ENCODE measurements at regions not wholly inside any gene's neighbourhood (a gene's known extent, or its start where the extent isn't known, plus 50 kb on each side); places are given as distances from the start of the nearest gene placed in this dataset.

DNA sequence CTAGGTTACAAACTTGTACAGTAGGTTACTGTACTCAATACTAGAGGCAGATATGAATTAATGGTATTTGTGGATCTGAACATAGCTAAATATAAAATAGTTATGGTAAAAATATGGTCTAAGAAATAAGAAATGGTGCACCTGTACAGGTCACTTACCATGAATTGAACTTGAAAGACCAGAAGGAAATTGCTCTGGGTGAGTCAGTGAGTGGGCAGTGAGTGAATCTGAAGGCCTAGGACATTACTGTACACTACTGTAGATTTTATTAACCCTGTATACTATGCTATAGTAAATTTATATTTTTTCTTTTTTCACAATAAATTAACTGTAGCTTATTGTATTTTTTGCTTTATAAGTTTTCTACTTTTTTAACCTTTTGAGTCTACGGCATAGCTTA, 1020.4 kb downstream of the CDH18 start:
- no peak for DNase-seq (ENCODE audit: low spot score)

- no peak for DNase-seq (ENCODE audit: low spot score)
Measured at GRCh38 chr5:18968966-18969365, 1019.0 kb downstream of the CDH18 start.

DNA sequence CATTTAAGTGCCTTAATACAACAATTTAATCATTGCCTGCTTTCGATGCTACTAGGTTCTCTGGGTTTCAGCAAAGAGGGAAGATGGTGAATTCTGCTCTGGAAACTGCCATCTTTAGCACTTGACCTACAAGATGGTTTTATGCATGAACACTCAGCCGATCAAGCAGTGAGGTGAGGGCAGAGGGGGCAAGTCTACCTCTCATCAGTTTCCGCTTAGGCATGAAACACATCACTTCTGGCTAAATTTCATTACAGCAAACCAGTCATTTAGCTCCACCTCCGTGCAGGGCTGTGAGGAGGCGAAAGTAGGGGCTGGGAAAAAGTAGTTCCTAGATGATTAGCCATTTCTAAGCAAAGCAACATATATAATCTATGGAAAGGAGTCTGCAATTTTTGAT, 1018.0 kb downstream of the CDH18 start:
- DNase-seq (ENCODE audit: low spot score): no peak

DNA sequence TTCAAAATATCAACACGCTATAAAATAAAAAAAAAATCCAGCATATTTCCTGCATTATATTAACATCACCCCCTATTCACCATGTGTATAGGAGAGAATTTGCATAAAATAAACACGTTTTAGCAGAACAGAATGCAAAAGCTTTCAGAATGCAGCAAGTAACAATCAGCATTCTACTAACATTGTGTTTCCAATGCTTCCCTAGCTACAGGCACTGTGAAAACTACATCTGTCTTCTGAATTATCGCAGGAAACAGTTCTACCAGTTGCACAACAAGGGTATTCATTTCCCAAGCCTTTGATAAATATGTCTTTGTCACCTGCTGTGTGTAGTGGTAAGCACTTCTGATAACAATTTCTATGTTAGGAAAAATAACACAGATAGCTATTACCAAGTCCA, 1015.8 kb downstream of the CDH18 start:
- DNase-seq (ENCODE audit: low spot score): no peak

DNA sequence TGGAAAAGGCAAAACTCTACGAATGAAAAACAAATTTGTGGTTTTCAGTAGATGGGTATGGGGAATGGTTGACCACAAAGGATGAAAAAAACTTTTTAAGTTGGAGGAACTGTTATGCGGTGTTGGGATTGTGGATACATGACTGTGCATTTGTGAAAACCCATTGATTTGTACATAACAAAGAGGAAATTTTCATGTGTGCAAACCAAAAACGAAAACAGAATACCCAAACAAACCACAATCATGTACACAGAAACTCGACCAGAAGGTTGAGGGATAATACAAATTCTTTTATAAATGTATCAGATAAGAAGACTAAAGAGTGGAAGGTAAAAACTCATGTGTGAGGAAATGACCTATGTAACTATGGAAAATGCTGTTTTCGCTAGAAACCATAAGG, 1012.4 kb downstream of the CDH18 start:
- DNase-seq (ENCODE audit: low spot score): no peak

GRCh38 chr5:18977880-18978279, 1010.1 kb downstream of the CDH18 start:
- no peak for DNase-seq (ENCODE audit: low spot score)

DNA sequence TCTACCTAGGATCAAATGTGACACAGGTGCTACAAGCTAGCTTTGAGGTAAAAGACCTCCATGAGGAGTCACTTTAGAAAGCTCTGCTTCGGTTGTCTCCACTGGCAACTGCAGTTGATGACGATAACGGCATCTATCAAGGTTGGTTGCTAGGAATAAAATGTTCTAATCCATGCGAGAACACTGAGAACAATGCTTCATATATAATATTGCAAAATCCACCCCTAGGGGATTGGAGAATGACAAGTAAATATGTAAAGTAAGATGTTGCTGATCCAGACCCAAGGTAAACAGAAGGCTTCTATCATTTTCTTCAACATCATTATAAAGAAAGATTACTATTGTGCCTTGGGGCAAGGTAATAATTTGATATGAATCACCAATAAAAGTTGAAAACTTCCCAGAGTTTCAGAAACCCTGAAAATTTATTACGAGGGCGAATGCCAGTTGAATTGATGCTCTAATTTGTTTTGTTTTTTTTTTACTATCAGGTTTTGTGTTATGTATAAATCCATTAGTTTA, 1003.4 kb downstream of the CDH18 start:
- no peak for DNase-seq (ENCODE audit: low spot score)

DNA sequence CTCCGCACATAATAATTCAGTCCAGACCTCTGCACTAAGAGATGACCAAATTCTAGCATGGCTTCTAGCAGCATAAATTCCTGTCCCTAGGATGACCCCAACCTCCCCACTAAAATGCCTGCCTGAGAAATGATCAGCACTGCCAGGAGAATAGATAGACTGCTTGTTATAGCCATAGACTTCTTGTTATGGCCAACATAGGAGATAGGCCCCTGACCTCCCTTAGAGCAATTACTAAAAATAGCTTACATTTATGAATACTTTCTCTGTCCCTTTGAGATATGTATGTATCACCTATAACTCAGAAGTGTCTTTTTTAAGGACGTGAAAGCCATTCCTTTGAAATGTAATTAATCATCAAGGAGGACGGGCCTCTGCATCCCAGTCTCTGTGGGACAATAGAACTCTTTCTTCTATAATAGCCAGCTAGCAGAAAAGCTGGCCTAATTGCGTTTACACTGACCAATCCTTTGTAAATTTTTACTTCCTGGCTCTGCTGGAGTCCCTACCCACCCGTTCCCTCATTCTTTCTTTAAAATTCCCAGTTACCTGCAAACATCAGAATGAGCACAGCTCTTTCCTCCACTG, 1002.7 kb downstream of the CDH18 start:
- no peak for DNase-seq (ENCODE audit: low spot score)

DNA sequence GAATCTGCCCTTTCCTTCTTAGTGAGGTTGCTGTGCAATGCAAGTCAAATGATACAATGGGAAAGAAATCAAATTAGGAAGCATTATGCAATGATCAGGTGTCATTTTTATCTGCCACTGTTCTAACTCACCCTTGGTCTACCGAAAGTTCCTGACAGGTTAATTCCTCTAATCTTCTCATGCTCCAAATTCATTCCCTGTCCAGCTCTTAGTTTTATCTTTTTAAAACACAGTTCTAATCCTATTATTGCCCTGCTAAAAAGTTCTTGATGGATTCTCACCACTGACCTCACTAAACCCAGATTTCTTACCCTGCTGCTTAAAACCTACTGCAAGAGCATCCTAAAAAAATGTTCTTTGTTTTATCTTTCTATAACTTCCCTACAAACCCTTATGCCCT, 1000.9 kb downstream of the CDH18 start:
- DNase-seq (ENCODE audit: low spot score): no peak

GRCh38 chr5:18990852-18991251, 997.1 kb downstream of the CDH18 start:
- no peak for DNase-seq (ENCODE audit: low spot score)

DNA sequence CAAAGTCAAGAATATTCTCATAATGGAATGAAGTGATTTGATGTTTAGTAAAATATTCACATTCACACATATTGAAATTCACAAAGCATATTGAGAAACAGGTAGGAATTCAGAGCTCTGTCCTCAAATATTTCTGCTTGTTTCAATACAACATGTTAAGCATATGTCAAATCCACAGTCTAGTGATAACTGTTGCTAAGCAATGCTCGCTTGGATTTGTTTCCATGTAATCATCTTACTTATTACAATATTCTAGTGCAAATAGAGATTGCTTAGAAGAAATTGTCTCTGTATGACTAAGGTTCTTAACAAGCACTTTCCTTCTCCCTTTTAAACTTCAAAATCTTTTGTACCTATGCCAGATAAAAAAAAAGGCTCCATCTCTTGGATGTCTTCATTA, 995.7 kb downstream of the CDH18 start:
- no peak for DNase-seq (ENCODE audit: low spot score)

DNA sequence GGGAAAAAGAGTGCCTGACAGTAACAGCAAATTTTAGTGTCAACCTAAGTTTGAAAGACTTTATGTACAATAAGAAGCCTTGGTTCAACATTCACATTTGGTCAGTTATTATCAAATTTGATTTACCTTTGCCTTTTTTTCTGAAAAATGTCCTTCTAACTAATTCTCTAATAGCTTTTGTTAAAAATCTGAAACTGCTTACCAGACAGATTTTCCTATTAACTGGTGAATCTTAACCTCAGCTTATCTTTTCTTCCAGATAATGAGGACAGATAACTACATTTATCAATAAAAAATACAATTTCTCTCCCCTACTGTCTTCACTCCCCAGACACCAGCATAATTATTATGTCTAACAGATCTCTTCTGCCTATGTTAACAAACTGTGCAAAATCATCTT, 988.5 kb downstream of the CDH18 start:
- DNase-seq (ENCODE audit: low spot score): no peak

GRCh38 chr5:19001054-19001453, 986.9 kb downstream of the CDH18 start:
- DNase-seq (ENCODE audit: low spot score): no peak

DNA sequence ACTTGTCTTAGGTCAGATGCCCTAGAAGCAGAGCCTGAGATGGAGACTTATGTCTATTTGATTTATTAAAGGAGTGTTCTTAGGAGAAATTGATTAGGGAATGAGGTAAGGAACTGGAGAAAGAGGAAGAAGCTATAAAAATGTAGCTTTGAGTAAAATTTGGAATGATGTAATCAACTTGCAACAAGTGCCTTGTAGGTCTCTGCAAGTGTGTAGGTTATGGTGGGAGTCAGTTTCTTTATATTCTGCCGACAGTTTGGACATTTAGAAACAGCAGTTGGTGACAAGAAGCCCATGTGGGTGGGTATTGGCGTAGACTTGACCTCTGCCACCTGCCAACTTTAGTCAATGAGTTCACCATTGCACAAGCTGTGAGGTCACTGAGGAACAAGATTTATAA, 986.5 kb downstream of the CDH18 start:
- DNase-seq (ENCODE audit: low spot score): no peak

- no peak for DNase-seq (ENCODE audit: low spot score)
Measured at GRCh38 chr5:19002111-19002510, 985.9 kb downstream of the CDH18 start.

- no peak for DNase-seq (ENCODE audit: low spot score)
Measured at GRCh38 chr5:19018822-19019221, 969.2 kb downstream of the CDH18 start.

- DNase-seq (ENCODE audit: low spot score): no peak
Measured at GRCh38 chr5:19031491-19031890, 956.5 kb downstream of the CDH18 start.

DNA sequence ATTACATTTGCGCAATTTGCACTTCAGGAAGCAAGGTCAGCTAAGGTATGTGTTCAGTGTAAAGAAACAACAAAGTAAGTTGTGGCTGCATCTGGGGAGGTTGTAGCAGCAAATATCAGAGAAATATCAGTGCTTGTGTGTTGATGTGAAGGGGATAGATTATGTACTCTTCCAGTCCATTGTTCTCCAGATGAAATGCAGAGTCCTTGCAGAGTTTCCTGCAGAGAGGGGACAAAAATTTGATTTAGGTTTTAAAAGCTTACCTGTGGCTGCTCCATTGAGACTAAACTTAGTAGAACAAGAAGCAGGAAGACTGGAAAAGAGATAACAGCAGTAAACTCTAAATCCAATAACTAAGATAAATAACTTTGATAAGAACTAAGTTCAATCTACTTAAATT, 952.2 kb downstream of the CDH18 start:
- no peak for DNase-seq (ENCODE audit: low spot score)

- DNase-seq (ENCODE audit: low spot score): no peak
Measured at GRCh38 chr5:19042106-19042505, 945.9 kb downstream of the CDH18 start.

DNA sequence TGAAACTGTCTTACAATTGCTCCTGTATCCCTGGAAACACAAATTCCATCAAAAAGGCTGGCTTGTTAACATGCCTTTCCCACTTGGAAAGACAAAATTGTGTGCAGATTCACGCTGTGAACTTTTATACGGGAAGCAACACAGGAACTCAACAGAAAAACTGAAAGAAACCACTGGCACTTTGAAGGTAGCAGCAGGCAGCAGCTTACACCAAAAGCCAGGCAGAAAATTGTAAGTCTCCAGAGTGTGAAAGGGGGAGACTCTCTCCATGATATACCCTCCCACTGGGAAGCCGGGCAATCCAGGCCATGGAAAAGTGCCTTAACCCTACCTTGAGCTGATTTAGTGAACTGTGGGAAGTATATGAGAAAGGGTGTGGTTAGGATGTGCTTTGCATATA, 943.7 kb downstream of the CDH18 start:
- no peak for DNase-seq (ENCODE audit: low spot score)

GRCh38 chr5:19044931-19045695, 942.9 kb downstream of the CDH18 start:
- no peak for DNase-seq (ENCODE audit: low spot score)

- no peak for DNase-seq (ENCODE audit: low spot score)
Measured at GRCh38 chr5:19047277-19047676, 940.7 kb downstream of the CDH18 start.

DNA sequence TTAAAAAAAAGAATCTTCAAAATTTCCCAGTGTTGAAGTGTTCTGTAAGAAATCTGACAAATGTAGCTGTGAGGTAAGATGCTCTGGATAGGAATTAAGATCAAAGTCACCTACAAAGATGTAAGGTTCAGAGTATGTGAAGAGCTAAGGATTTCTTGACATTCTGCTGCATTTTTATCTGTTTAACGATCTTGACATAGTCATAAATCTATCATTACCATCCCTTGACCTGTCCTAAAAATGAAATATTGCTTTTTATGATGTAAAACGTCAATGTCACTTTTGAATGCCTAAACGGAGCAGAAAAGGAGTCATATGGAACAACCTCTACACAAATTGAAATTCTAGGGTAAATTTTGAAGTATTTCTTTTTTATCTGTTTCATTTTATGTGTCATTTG, 939.3 kb downstream of the CDH18 start:
- DNase-seq (ENCODE audit: low spot score): no peak

GRCh38 chr5:19058216-19058615, 929.8 kb downstream of the CDH18 start:
- no peak for DNase-seq (ENCODE audit: low spot score)
